Right hindlimb (tissue), 1 donor: ENCODE measurements at regions not wholly inside any gene's neighbourhood (a gene's known extent, or its start where the extent isn't known, plus 50 kb on each side); places are given as distances from the start of the nearest gene placed in this dataset.

Experiments used
- DNase-seq: peaks from one replicate; pipeline ENCODE4 v3.0.0-alpha.2; 2018

GRCh38 chr1:106194206-106194605 is 862.3 kb upstream of the PRMT6 start:
- no peak for DNase-seq

- no peak for DNase-seq
These were observed 855.8 kb upstream of the PRMT6 start for GRCh38 chr1:106200711-106201110.

GRCh38 chr1:106207185-106207584 is 849.3 kb upstream of the PRMT6 start:
- DNase-seq = no peak

- no peak for DNase-seq
These were observed 838.7 kb upstream of the PRMT6 start for GRCh38 chr1:106217765-106218164.

- no peak for DNase-seq
These were observed 834.1 kb upstream of the PRMT6 start for GRCh38 chr1:106222403-106222802.

- no peak for DNase-seq
These were observed 833.3 kb upstream of the PRMT6 start for GRCh38 chr1:106223213-106223612.

- no peak for DNase-seq
These were observed 832.0 kb upstream of the PRMT6 start for GRCh38 chr1:106224426-106224825.

- DNase-seq = no peak
These were observed 831.1 kb upstream of the PRMT6 start for GRCh38 chr1:106225403-106225802.

- DNase-seq = no peak
These were observed 829.9 kb upstream of the PRMT6 start for GRCh38 chr1:106226550-106226949.

GRCh38 chr1:106232128-106232527 is 824.3 kb upstream of the PRMT6 start:
- no peak for DNase-seq

GRCh38 chr1:106233511-106233910 is 823.0 kb upstream of the PRMT6 start:
- DNase-seq = no peak

GRCh38 chr1:106249365-106249764 is 807.1 kb upstream of the PRMT6 start:
- DNase-seq = no peak

GRCh38 chr1:106249810-106250209 is 806.7 kb upstream of the PRMT6 start:
- DNase-seq = no peak

- DNase-seq = no peak
These were observed 801.7 kb upstream of the PRMT6 start for GRCh38 chr1:106254748-106255147.

GRCh38 chr1:106266786-106267185 is 789.7 kb upstream of the PRMT6 start:
- no peak for DNase-seq

GRCh38 chr1:106268070-106268469 is 788.4 kb upstream of the PRMT6 start:
- DNase-seq = peak; percentile 20

- DNase-seq = no peak
These were observed 779.6 kb upstream of the PRMT6 start for GRCh38 chr1:106276871-106277270.

GRCh38 chr1:106277786-106278185 is 778.7 kb upstream of the PRMT6 start:
- DNase-seq = no peak

GRCh38 chr1:106278716-106279115 is 777.8 kb upstream of the PRMT6 start:
- no peak for DNase-seq

- DNase-seq = no peak
These were observed 767.1 kb upstream of the PRMT6 start for GRCh38 chr1:106289265-106289928.

- peak; percentile 68 for DNase-seq
These were observed 765.5 kb upstream of the PRMT6 start for GRCh38 chr1:106290805-106291501.

- no peak for DNase-seq
These were observed 764.3 kb upstream of the PRMT6 start for GRCh38 chr1:106292130-106292529.

GRCh38 chr1:106296431-106296830 is 760.0 kb upstream of the PRMT6 start:
- no peak for DNase-seq

- DNase-seq = no peak
These were observed 752.4 kb upstream of the PRMT6 start for GRCh38 chr1:106304106-106304505.

GRCh38 chr1:106319612-106320011 is 736.9 kb upstream of the PRMT6 start:
- no peak for DNase-seq
